Peyer's patch (tissue), 4 donors: ENCODE measurements at regions not wholly inside any gene's neighbourhood (a gene's known extent, or its start where the extent isn't known, plus 50 kb on each side); places are given as distances from the start of the nearest gene placed in this dataset.

Experiments used
- CTCF ChIP-seq, 6 experiments: fragments of 450-650 bp in 4 of 6; fragments of 200-600 bp in 2 of 6; sonication (generic) in 1 of 6; IDR thresholded peaks; one replicate each; pipeline ENCODE4 v1.5.1; 2017 to 2019; ENCODE audit warnings: antibody characterized with exemption in 6 of 6, mild to moderate bottlenecking in 3 of 6, moderate library complexity in 1 of 6
- POLR2A ChIP-seq, 2 donors: fragments of 450-650 bp; IDR thresholded peaks; one replicate each; pipeline ENCODE4 v1.5.1; 2017; ENCODE audit warnings: antibody characterized with exemption in 2 of 2, mild to moderate bottlenecking in 2 of 2, moderate library complexity in 2 of 2

DNA sequence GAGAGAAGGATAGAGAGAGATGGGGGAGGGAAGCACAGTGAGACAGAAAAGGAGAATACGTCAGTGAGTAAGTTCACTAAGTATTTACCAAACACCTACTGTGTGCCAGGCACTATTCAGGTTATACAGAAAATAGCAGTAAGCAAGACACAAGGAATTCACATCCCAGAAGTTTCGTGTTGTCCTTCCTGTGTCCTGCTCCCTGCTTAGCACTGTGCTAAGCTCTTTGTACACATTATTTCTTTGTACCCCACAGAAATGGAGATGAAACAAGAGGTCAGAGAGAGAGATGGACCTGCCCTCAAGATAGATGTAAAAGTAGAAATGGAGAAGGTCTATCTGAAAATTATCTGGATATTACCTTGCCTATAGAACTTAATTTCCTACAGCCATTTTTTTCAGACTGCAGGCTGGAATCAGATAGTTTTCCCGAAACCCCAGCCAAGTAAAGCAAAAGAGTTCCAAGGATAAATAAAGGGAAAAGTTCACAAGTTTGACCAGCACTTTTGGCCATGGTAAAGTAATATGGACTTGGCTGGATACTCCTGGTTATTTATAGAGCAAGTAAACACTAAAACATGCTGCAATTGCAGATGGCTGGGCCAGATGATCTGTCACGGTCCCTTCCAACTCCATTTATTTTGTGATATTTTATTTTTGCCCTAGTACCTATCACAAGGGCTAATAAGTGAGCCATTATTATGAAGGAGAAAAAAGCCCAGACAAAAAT lies 353.7 kb upstream of the SLC7A11 start:
- TF ChIP-seq CTCF (IDR thresholded peaks at IDR 0.05) (no peak), POLR2A (IDR thresholded peaks at IDR 0.05) (no peak)
